Right lobe of liver (tissue), 4 donors: ENCODE measurements at regions not wholly inside any gene's neighbourhood (a gene's known extent, or its start where the extent isn't known, plus 50 kb on each side); places are given as distances from the start of the nearest gene placed in this dataset.

Experiments
- CTCF ChIP-seq, 4 donors: fragments of 200-600 bp in 3 of 4; fragments of 450-650 bp in 1 of 4; IDR thresholded peaks; one replicate each; pipeline versions ENCODE4 v1.5.1 to v1.8.0; 2016 to 2022; ENCODE audit warnings: antibody characterized with exemption in 4 of 4, mild to moderate bottlenecking in 2 of 4
- POLR2A ChIP-seq: fragments of 450-650 bp; IDR thresholded peaks from one replicate; pipeline ENCODE4 v1.6.1; 2017; ENCODE audit warnings: antibody characterized with exemption, mild to moderate bottlenecking
- donor health status: DM: no; HTN: no; CAD: no.
- donor health status: DM: no; HTN: no; CAD: no.
- donor health status: DM: no; HTN: yes; CAD: no.

GRCh38 chr2:193869564-193869963 lies 1674.8 kb upstream of the TMEFF2 start:
- TF ChIP-seq POLR2A (no peak), CTCF (IDR thresholded peaks at IDR 0.05) (no peak)
